Type B pancreatic cell (in vitro differentiated cells): ENCODE measurements at regions not wholly inside any gene's neighbourhood (a gene's known extent, or its start where the extent isn't known, plus 50 kb on each side); places are given as distances from the start of the nearest gene placed in this dataset.

Source experiments
- DNase-seq: peaks from one replicate; pipeline ENCODE4 v3.0.0; 2021; ENCODE audit warnings: mixed read lengths; ENCODE audit not compliant: unreplicated experiment; ENCODE audit errors: extremely low spot score
- H3K27ac Mint-ChIP-seq: 2 replicates; pipeline ENCODE4 v1.8.0; 2021; ENCODE audit warnings: mild to moderate bottlenecking, mixed read lengths
- H3K27me3 Mint-ChIP-seq: 2 replicates; pipeline ENCODE4 v1.8.0; 2021; ENCODE audit warnings: mixed read lengths
- H3K36me3 Mint-ChIP-seq: 2 replicates; pipeline ENCODE4 v1.8.0; 2021; ENCODE audit warnings: mixed read lengths
- H3K4me1 Mint-ChIP-seq: one replicate; pipeline ENCODE4 v1.8.0; 2021; ENCODE audit warnings: mixed read lengths; ENCODE audit not compliant: unreplicated experiment
- H3K4me3 Mint-ChIP-seq: 2 replicates; pipeline ENCODE4 v1.8.0; 2021; ENCODE audit warnings: mild to moderate bottlenecking, mixed read lengths
- H3K9me3 Mint-ChIP-seq: 2 replicates; pipeline ENCODE4 v1.8.0; 2021; ENCODE audit warnings: mixed read lengths
- CTCF ChIP-seq: fragments of 200-600 bp; sonication (generic); conservative IDR thresholded peaks from 2 replicates; pipeline ENCODE4 v1.5.0; 2021; ENCODE audit warnings: antibody characterized with exemption, mild to moderate bottlenecking

GRCh38 chr19:29013988-29014387 lies 199.0 kb downstream of the UQCRFS1 start:
- no peak for DNase-seq
- H3K27me3 Mint-ChIP-seq = peaks cover 45% of the 10 kb centered on the region
- no peak overlapping the region for H3K4me3 Mint-ChIP-seq
- H3K27ac Mint-ChIP-seq = no peak overlapping the region
- TF ChIP-seq CTCF = no peak
- no peaks in the 10 kb centered on the region for H3K4me1 Mint-ChIP-seq
- no peaks in the 10 kb centered on the region for H3K36me3 Mint-ChIP-seq
- H3K9me3 Mint-ChIP-seq = no peaks in the 10 kb centered on the region

- no peak for DNase-seq
- H3K9me3 Mint-ChIP-seq = no peaks in the 10 kb centered on the region
- no peak for TF ChIP-seq CTCF
- H3K27ac Mint-ChIP-seq = no peak overlapping the region
- H3K36me3 Mint-ChIP-seq = no peaks in the 10 kb centered on the region
- no peak overlapping the region for H3K4me3 Mint-ChIP-seq
- H3K27me3 Mint-ChIP-seq = peaks cover 45% of the 10 kb centered on the region
- no peaks in the 10 kb centered on the region for H3K4me1 Mint-ChIP-seq
These were observed 199.6 kb downstream of the UQCRFS1 start for GRCh38 chr19:29013325-29013724.

- Mint-ChIP-seq H3K9me3 (no peaks in the 10 kb centered on the region), H3K4me3 (no peak overlapping the region), H3K27me3 (peaks cover 45% of the 10 kb centered on the region), H3K36me3 (no peaks in the 10 kb centered on the region), H3K4me1 (no peaks in the 10 kb centered on the region), H3K27ac (no peak overlapping the region)
- no peak for TF ChIP-seq CTCF
- no peak for DNase-seq
These were observed 200.5 kb downstream of the UQCRFS1 start for GRCh38 chr19:29012457-29012856.

DNA sequence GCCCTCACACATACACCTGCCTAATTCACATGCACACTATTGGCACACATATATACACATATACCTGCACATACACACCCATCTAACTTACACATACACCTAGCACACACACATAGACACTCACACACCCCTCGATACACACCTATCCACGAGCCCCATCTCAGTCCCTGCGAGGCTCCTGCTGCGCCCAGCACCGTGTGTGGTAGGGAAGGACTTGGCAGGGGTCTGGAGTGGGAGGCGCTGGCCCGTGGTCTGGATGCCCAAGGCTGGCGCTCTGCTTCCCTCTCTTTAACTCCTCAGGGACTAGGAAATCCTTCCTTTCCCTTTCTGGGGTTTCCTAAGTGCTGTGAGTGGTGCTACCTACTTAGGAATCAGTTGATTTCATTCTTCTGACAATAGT lies 202.7 kb downstream of the UQCRFS1 start:
- Mint-ChIP-seq H3K27me3 (peaks cover 32% of the 10 kb centered on the region), H3K27ac (no peak overlapping the region), H3K4me1 (no peaks in the 10 kb centered on the region), H3K4me3 (no peak overlapping the region), H3K36me3 (no peaks in the 10 kb centered on the region), H3K9me3 (no peaks in the 10 kb centered on the region)
- no peak for DNase-seq
- no peak for TF ChIP-seq CTCF

DNA sequence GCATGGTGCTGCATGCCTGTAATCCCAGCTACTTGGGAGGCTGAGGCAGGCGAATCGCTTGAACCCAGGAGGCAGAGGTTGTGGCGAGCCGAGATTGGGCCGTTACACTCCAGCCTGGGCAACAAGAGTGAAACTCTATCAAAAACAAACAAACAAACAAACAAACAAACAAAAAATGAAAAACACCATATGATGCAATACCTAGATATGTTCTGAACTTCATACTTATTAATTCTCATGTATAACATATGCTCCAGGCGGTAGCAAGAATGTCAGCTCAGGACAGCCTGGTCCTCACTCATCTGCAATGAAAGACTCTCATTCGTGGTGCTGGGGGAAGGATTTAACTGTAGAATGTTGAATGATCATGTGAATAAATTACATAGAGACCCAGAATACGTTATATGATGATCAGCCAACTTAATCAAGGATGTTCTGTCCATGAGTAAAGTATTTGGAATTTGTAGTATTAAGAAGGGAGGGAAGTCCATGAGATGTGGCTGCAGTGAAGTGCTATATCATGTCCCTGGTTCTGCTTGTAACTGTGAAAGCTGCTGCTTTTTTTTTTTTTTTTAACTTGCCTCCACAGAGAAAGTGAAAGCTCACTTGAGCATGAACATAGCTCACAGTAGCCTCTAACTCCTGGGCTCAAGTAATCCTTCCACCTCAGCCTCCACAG lies 206.8 kb downstream of the UQCRFS1 start:
- Mint-ChIP-seq H3K27me3 (peaks cover 4% of the 10 kb centered on the region), H3K27ac (no peak overlapping the region), H3K36me3 (no peaks in the 10 kb centered on the region), H3K4me3 (no peak overlapping the region), H3K4me1 (peaks cover 5% of the 10 kb centered on the region), H3K9me3 (no peaks in the 10 kb centered on the region)
- no peak for TF ChIP-seq CTCF
- no peak for DNase-seq

DNA sequence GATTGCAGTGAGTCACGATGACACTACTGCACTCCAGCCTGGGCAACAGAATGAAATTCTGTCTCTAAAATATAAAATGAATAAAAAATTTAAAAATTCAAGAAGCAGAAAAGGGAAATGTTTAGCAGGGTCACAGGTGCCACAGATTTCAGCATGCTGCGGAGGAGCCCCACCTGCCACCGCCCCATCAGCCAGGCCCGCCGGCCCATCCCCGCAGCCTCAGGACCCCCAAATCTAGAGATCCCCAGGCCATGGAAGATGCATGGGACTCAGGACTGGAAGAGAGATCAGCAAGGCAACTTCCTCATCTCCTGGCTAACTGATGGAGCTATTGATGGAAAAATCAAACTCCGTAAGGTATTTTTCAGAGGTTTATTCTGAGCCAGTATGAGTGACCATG lies 208.2 kb downstream of the UQCRFS1 start:
- no peaks in the 10 kb centered on the region for H3K27me3 Mint-ChIP-seq
- H3K27ac Mint-ChIP-seq = no peak overlapping the region
- no peaks in the 10 kb centered on the region for H3K9me3 Mint-ChIP-seq
- no peak for DNase-seq
- TF ChIP-seq CTCF = no peak
- no peaks in the 10 kb centered on the region for H3K36me3 Mint-ChIP-seq
- peaks cover 8% of the 10 kb centered on the region for H3K4me1 Mint-ChIP-seq
- H3K4me3 Mint-ChIP-seq = no peak overlapping the region
